HG03354 (cell line): ENCODE measurements at regions not wholly inside any gene's neighbourhood (a gene's known extent, or its start where the extent isn't known, plus 50 kb on each side); places are given as distances from the start of the nearest gene placed in this dataset.
"Not testable (repeated sequence)": the region's sequence is repeated elsewhere in the genome, so short reads cannot be mapped to it uniquely, and the experiment has no call there.

ENCODE experiments used
- ATAC-seq: cut with Tn5 transposase; IDR thresholded peaks from one replicate; pipeline ENCODE4 v1.9.1; 2021; ENCODE audit warnings: mild to moderate bottlenecking; ENCODE audit not compliant: unreplicated experiment, poor library complexity, severe bottlenecking

DNA sequence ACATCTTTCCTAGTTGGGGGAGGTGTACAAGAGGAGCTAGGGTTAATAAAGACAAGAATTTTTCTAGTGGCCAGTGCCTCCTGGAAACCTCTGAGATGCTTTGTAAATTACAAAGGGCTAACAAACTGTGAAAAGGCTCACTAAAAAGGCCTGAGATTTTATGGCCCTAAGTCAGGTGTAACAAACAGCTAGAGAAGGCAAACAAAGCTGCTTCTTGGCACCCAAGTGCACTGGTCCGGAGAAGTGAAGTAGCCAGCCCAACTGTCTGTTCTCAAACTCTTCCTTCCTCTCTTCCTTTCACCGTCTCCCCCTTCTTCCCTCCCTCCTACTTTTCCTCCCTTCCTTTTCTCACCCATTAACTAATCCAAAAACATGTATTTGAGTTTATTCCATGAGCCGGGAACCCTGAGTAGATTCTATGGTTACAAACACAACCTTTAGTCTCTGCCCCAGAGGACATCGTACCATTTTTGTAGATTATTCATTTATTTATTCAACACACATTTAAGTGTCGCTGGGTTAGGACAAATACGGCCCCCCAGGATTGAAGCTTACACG lies 143.4 kb upstream of the PCGF5 start:
- ATAC-seq, result no peak

DNA sequence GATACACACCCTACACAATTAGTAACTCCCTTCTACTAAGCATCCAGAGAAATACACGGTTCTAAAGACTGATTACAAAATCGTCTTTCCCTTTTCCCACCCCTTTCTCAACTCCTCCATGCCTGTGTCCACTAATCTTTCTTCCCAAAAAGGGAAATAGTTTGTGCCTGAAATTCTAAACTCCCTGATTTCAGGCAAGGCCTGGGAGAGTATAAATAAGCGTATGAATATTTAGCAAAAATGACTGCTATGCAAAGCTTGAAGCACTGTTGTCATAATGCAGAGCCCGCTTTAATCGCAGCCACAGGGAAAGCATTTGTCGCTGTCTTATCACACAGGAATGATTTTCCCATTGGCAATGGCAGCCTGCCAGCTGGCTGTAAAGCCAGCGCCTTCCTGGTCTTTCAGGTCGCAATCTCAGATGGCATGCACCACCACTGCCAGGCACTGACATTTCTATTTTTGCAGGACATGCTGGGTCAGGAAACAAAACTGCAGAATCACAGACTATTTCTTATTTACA lies 142.9 kb upstream of the PCGF5 start:
- ATAC-seq, result no peak

DNA sequence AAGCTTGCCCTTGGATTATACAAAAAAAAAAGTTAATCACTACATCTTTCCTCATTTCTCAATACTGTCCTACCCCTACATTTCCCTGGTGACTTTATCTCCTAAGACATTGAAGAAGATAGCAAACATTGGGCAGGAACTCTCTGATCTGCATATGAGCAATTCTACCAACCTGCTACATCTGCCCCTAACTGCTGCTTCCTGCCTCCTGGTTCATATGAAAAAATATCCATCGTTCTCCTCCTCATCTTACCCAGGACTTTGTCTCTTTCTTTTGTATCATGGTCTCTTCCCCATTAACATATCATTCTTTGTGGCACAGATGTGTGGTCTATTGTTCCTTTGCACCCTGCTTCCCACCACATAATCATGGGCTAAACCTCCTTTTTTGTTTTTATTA lies 139.7 kb upstream of the PCGF5 start:
- no peak for ATAC-seq

DNA sequence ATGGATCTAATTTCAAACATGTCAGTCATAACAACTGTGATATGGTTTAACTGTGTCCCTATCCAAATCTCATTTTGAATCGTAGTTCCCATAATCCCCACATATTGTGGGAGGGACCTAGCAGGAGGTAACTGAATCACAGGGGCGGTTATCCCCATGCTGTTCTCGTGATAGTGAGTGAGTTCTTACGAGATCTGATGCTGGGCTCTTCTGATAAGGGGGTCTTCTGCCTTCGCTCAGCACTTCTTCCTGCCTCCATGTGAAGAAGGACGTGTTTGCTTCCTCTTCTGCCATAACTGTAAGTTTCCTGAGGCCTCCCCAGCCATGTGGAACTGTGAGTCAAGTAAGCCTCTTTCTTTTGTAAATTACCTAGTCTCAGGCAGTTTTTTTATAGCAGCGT lies 138.0 kb upstream of the PCGF5 start:
- ATAC-seq, result no peak

DNA sequence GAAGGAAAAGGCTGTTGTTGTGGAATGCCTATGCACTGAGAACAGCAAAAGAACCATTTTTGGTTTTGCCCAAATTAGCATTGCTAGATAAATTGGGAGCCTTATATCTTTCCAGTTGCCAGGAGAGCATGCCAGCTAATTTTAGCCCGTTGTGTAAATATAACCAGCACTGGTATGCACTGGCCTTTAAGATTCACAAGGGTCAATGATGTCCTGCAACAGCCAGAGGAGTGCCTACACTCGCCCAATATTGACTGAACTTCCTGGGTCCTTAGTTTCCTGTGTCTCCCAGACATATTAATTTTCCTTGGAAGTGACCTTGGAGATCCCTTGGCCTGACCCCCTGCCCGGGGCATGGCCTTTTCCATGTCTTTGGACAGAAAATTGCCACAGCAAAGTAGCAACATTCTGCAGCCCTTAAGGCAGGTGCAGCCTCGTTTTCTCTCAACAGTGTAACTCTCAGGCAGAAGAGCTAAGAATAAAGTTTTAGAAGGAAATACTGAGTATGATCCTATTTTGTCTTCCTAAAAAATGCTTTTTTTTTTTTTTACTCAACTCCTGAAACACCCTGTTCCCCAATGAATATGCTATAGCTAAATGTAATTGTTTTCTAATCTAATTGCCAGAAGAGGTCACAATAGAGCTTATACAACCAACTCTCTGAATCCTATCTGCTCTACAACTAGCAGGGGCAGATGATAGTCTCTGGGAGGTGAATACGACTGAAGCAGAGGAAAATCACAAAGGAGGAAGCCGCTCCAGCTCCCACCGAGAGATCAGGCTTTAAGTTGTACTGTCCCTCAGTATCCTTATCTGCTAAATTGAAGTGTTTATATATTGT lies 131.9 kb upstream of the PCGF5 start:
- ATAC-seq, result no peak

DNA sequence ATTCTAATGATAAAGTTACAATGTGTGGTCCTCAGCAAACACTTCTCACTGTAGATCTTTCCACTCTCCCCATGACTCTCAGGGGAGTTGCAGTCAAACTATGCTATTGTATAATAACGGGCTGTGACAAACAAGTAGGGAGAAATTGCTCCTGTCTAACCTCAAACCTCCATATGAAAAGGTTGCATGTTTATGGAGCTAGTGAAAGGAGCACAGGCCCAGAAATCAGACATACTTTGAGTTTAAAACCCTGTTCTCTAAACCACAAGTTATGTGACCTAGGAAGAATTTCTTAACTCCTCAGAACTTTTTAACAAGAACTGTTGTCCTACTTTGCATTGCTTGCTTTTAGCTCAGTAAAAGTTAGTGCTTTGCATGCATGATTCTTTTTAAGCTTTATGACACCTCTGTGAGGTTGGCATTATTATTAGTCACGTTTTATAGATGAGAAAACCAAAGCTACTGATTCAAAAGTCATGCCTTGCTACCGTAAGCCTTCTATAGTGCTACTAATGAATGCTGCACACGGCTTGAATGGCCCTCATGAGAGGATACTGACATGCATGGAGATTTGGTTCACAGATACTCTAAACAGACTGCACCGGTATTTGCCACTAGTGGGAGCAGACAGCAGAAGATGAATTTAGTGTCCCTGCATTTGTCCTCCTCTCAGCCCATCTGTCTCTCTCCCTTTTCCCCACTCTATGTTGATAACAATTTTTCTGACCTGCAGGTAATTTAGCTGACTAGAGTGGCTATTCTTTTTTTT lies 129.5 kb upstream of the PCGF5 start:
- no peak for ATAC-seq

DNA sequence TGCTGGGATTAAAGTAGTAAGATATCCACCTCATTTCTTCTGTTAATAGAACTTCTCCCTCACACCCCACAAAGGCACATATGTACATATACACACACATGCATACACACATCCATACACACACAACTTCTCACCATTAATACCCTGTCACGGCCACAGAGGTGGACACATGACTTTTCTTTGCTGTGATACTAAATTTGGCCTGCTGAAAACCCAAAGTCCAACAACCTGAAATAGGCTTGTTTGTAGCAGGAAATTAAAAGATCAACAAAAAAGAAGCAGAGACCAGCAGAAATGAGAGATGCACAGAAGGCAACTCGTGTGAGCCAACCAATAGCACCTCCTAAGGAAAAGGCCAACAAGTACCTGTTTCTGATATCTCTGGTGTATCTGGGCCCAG lies 128.7 kb upstream of the PCGF5 start:
- no peak for ATAC-seq

DNA sequence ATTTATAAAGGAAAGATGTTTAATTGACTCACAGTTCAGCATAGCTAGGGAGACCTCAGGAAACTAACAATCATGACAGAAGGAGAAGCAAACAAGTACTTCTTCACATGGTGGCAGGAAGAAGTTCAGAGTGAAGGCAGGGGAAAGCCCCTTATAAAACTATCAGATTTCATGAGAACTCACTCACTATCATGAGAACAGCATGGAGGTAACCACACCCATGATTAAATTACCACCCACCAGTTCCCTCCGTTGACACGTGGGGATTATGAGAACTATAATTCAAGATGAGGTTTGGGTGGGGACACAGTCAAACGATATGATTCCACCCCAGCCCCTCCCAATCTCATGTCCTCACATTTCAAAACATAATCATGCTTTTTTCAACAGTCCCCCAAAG lies 124.2 kb upstream of the PCGF5 start:
- no peak for ATAC-seq

DNA sequence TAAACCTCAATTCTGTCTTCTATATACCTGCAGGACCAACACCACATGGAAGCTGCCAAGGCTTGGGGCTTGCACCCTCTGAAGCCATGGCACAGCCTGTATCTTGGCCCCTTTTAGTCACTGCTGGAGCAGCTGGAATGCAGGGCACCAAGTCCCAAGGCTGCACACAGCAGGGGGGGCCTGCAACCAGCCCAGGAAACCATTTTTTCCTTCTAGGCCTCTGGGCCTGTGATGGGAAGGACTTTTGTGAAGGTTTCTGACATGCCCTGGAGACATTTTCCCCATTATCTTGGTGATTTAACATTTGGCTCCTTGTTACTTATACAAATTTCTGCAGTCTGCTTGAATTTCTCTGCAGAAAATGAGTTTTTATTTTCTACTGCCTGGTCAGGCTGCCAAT lies 123.2 kb upstream of the PCGF5 start:
- no peak for ATAC-seq

DNA sequence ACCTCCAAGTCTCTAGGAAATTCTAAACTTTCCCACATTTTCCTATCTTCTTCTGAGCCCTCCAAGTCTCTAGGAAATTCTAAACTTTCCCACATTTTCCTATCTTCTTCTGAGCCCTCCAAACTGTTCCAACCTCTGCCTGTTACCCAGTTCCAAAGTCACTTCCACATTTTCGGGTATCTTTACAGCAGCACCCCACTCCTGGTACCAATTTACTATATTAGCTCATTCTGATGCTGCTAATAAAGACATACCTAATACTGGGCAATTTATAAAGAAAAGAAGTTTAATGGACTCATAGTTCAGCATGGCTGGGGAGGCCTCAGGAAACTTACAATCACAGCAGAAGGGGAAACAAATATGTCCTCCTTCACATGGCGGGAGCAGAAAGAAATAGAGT lies 122.4 kb upstream of the PCGF5 start:
- not testable (repeated sequence) for ATAC-seq

DNA sequence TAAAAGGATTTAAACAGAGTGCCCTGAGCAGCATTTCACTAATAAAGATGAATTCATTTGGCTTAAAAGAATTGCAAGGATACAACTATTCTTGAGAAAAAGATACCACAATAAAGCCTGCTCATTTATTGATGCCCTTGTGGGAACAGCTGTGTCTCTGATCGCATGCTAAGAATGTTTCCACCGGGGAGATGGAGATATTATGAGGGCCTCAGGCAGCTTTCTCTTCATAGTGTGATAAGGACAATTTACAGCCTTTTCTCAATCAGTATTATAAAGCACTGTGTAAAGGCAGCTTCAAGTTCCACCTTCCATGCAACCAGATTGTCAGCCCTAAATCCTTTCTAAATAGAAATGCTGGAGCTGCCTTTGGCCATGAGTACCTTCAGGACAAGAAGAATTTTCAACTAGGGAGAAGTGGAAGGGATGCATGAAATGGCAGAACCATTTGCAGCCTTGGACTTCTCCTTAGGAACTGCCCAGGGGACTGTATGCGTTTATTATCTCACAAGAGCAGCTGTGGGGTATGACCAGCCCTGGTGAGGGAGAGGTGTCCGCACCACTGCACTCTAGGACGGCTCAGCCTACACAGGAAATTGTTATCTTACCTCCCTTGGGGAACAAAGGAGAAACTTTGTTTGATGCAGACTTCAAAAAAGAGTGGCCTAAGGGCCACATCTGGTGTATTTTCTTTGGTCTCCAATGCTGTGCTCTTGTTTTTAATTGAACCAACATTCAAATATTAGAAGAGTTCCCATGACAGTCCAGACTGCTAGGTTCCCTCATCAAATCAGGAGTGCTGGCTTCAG lies 116.9 kb upstream of the PCGF5 start:
- ATAC-seq, result peak; percentile 79

DNA sequence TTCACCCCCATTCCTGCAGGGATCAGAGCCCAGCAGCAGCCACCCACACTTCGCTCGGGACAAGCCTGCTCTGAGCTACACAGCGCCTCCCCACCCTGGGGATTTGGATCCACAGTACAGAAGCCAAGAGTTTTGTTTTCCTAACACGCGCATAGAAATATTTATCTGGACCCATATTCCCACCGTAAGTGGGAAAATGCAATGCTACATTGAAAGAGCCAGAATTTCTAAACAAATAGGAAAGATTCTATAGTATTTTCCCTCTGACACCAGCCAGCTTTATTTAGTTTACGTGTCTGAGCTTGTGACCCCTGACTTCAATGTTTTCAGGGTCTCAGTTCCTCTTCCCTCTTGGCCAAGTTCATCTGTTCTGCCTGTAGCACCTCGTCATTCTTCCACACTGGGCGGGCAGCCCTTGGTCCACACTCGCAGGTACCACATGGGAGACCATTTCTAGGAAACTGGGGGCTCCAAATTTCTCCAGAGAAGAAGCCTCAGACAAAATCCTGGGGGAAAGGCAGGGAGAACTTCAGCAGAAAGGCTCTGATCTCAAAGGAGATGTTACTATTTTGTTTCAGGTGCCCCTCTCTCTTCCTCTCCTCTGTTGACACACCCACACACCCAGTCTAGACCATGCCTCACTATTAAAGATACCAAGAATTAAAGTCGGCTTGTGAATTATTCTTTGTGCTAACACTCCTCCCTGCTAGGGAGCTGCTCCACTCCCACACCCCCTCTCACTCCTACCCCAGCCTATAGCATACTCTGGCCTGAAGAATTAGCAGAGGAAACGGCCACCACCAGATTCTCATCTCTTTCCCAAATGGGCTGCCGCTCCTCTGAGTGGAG lies 116.0 kb upstream of the PCGF5 start:
- ATAC-seq, result no peak

DNA sequence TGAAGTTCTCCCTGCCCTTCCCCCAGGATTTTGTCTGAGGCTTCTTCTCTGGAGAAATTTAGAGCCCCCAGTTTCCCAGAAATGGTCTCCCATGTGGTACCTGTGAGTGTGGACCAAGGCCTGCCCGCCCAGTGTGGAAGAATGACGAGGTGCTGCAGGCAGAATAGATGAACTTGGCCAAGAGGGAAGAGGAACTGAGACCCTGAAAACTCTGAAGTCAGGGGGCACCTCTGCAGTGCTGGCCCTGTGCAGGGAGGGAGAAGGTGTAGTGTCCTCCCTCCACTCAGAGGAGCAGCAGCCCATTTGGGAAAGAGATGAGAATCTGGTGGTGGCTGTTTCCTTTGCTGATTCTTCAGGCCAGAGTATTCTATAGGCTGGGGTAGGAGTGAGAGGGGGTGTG lies 115.2 kb upstream of the PCGF5 start:
- no peak for ATAC-seq

DNA sequence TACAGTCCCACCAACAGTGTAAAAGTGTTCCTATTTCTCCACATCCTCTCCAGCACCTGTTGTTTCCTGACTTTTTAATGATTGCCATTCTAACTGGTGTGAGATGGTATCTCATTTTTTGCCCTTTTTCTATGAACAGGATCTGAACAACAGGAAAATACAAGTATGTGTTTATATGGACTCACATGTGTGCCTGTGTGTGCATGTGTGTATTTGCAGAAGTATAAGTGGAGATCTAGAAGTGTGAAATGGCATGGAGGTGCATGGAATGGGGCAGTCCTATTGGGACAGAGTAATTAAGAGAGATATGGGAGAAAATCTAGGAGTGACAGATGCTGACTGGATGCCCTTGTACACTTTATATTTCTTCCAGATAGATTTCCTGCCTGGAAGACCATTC lies 111.6 kb upstream of the PCGF5 start:
- ATAC-seq, result no peak

DNA sequence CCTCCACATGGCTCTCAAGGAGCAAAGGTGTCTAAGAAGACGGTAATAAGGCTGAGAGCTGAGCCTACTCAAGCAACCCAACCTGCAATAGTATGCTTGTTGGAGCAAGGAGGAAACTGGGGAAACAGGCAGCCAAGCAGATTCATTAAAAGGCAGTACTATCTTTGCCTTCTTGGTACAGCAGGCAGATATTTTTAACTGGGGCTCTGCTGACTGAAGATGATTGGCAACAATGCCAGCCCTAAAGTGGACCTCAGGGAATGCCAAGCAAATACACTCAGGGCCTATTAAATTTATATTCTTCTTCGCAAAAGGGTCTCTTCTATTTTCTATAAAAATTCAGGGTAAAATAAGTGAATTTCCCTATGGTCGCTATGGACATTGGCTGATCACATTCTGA lies 109.4 kb upstream of the PCGF5 start:
- no peak for ATAC-seq

DNA sequence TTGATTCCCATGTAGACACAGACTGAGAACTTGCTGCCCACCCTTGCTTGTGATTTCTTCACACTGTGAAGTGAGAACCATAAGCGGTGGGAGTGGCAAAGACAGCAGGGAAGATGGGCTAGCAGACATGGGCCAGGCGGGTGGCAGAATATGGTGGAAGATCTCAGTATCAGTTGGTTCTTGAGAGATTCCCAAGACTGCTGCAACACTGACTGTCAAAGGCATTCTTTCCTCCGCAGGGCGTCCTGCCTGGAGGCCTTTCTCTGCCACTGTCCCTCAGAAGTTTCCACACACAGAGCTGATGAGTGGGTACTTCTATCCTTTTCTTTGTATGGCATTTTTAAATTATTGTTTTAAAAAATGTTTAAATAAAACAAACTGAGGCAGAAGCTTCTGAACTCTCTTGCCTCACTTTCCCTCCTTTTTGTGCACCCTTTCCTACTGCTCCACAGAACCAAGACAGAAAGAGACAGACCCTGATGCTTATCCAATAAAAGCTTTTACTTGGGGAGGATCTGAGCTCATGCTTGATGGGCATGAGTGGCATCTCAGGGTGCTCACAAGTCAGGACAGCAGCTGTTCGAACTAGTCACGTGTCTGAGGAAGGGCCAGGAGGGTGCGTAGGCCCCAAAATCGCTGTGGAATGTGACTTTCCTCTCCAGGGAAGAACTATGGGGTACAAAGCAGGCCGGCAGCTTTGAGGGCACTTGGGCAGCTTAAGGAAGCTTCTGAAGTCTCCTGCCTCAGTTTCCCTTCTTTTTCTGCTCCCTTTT lies 104.7 kb upstream of the PCGF5 start:
- ATAC-seq, result no peak

DNA sequence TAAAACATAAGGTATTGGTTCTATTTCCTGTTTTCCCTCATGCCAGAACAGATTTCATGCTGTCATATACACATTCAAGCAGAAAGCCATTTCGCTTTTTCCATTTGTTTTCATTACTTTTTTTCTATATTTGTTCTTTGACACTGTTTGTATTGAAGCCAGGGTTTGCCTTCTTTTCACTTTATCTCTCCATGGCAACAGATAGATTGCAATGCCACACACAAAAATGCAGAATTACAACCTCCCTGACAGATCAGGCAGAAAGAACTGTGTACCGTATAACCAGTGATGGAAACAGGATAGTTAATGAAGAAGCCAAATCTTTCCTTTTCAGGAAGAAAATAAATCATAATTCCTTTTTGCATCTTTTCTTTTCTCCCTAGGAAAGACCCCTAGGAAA lies 103.0 kb upstream of the PCGF5 start:
- no peak for ATAC-seq

DNA sequence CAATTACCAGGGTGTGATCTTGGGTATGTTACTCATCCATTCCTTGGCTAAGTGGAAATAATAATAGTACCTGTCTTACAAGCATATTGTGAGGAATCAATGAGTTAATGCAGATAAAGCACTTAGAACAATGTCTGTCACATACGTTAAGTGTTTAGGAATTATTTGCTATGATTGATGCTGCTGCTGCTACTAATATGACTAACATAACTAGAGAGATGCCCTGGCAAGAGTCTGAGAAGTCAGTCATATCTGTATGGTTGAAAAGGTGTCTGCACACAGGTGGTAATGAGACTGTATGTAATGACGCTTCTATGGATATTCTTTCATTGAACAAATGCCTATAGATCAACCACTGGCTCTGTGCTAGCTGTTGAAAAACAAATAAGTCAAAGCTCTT lies 100.1 kb upstream of the PCGF5 start:
- ATAC-seq, result no peak
